Stimulated activated CD4-positive, alpha-beta T cell treated with anti-CD3 and anti-CD28 coated beads, TNF-alpha, amount 100 ng/mL, for 4 hours (primary cell): ENCODE measurements at regions not wholly inside any gene's neighbourhood (a gene's known extent, or its start where the extent isn't known, plus 50 kb on each side); places are given as distances from the start of the nearest gene placed in this dataset.
"Not testable (repeated sequence)": the region's sequence is repeated elsewhere in the genome, so short reads cannot be mapped to it uniquely, and the experiment has no call there.

Source experiments
- DNase-seq, 3 experiments: peaks; one replicate each; pipeline ENCODE4 v3.0.0-alpha.2; 2020; ENCODE audit warnings: low read depth in 3 of 3

GRCh38 chr15:77862651-77863104 is 214.8 kb downstream of the TBC1D2B start:
- no peak for DNase-seq

GRCh38 chr15:77861997-77862635 is 215.4 kb downstream of the TBC1D2B start:
- DNase-seq, result not testable (repeated sequence)

- DNase-seq, result no peak
These were observed 217.3 kb downstream of the TBC1D2B start for GRCh38 chr15:77860071-77860691.

GRCh38 chr15:77859491-77860060 is 217.9 kb downstream of the TBC1D2B start:
- DNase-seq, result no peak

GRCh38 chr15:77858792-77859490 is 218.6 kb downstream of the TBC1D2B start:
- DNase-seq, result no peak

GRCh38 chr15:77857419-77857818 is 220.1 kb downstream of the TBC1D2B start:
- no peak for DNase-seq

GRCh38 chr15:77856705-77857346 is 220.7 kb downstream of the TBC1D2B start:
- DNase-seq, result no peak

- DNase-seq, result no peak
These were observed 221.6 kb downstream of the TBC1D2B start for GRCh38 chr15:77855871-77856270.

- no peak for DNase-seq
These were observed 222.3 kb upstream of the LINGO1 start for GRCh38 chr15:77854980-77855379.

GRCh38 chr15:77853910-77854309 is 221.2 kb upstream of the LINGO1 start:
- DNase-seq, result no peak

- DNase-seq, result no peak
These were observed 220.3 kb upstream of the LINGO1 start for GRCh38 chr15:77853008-77853328.

GRCh38 chr15:77852241-77853007 is 219.7 kb upstream of the LINGO1 start:
- no peak for DNase-seq

- DNase-seq, result no peak
These were observed 219.0 kb upstream of the LINGO1 start for GRCh38 chr15:77851691-77852090.

- no peak for DNase-seq
These were observed 218.4 kb upstream of the LINGO1 start for GRCh38 chr15:77851086-77851485.

GRCh38 chr15:77846986-77847385 is 214.3 kb upstream of the LINGO1 start:
- DNase-seq, result no peak

- no peak for DNase-seq
These were observed 213.6 kb upstream of the LINGO1 start for GRCh38 chr15:77846360-77846759.

GRCh38 chr15:77844798-77845446 is 212.2 kb upstream of the LINGO1 start:
- no peak for DNase-seq

GRCh38 chr15:77843546-77843945 is 210.8 kb upstream of the LINGO1 start:
- DNase-seq, result no peak

- DNase-seq, result no peak
These were observed 208.5 kb upstream of the LINGO1 start for GRCh38 chr15:77840991-77841775.
